NCI-H748 (cell line): ENCODE measurements at regions not wholly inside any gene's neighbourhood (a gene's known extent, or its start where the extent isn't known, plus 50 kb on each side); places are given as distances from the start of the nearest gene placed in this dataset.
A peak's percentile ranks its signal among the peaks of the same experiment; 100 is the strongest.

Experiments
- DNase-seq: peaks from one replicate; lab custom pipeline; 2025; ENCODE audit not compliant: unreplicated experiment; lab: John Stamatoyannopoulos, UW

DNA sequence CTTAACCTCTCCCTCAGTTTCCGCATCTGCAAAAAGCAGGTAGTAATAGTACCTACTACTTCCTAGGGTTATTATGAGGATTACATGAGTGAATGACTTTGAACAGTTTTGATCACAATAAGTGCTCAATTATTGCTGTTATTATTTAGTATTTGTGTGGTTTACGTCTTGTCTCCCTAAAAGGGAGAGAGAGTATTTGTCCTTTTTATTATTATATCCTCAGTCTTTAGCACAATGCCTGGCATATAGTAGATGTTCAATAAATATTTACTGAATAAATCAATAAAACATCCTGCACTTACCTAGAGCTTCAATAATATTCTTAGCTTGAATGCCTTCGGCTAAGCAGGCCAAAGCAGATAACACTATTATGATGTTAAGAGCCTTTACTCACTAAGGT lies 160.0 kb downstream of the TANC2 start:
- DNase-seq = no peak

DNA sequence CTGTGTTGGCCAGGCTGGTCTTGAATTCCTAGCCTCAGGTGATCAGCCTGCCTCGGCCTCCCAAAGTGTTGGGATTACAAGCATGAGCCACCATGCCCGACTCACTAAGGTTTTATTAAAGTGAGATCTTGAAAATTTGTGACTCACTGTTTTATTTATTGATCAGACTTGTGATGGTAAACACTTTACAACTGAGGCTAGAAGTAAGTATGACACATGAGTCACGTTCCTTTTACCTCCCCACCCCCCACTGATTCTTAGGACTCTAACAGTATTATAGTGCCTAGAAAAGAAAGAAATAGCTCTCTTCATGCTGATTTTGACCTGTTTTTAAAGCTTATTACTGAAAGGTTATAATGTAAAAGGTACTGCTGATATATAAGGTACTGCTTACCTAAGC lies 160.6 kb downstream of the TANC2 start:
- no peak for DNase-seq

DNA sequence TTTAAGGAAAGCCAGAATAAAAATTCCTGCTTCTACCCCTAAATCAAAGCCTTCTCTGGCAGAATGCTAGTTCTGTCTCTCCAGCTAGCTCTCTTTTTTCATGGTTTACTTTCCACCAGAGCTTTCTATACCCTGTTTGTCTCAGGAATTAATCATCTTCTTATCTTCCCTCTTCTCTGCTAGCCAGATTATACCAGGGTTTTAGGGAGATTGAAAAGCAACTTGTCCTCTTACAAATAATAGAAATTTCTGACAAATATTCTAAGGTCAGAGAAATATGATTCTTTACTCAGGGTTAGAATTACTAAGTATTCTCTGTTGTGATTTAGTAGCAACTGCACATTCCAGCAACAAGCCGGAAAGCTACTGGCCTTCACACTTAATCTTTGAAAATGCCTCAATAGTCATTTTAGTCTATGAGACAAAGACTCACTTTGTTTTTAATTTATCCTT lies 166.4 kb downstream of the TANC2 start:
- DNase-seq = no peak

- no peak for DNase-seq
These were observed 167.5 kb downstream of the TANC2 start for GRCh38 chr17:63133491-63133890.

DNA sequence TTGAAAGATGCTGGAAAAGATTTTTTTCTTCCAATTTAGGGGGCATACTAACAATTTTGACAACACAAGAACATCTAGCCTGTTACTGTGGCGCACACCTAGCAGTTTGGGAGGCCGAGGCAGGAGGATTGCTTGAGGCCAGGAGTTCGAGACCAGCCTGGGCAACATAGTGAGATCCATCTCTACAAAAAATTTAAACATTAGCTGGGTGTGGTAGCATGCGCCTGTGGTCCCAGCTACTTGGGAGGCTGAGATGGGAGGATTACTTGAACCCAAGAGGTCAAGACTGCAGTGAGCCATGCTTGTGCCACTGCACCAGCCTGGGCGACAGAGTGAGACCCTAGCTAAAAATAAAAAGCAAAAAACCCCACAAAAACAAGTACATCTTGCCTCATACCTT lies 168.8 kb downstream of the TANC2 start:
- DNase-seq = no peak

DNA sequence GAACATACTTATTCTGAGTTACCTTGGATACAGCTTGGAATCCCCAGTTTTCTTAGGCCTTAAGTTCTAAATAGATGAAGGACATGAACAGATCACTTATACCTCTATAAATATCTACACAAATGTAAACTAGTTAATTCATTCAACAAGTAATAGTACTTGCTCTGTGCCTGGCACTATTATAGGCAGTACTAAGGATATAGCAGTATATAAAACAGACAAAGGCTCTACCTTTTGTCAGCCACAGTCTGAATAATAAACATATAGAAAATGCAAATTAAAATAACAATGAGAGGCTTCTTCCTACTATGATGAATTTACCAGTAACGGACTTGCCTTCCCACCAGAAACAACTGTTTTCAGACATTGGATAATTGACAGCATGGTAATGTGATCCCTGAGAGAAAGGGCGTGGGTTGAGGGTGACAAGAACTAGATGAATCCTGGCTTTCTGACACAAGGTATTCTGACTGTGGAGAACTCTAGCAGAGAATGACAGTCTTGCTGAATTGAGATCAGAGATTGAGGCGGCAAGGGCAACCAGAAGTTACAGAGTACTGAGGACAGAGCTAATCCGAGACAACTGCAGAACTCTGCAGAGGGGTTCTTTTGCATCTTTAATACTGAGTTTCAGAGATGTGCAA lies 170.5 kb downstream of the TANC2 start:
- DNase-seq = no peak

- no peak for DNase-seq
These were observed 171.1 kb downstream of the TANC2 start for GRCh38 chr17:63137163-63137562.

DNA sequence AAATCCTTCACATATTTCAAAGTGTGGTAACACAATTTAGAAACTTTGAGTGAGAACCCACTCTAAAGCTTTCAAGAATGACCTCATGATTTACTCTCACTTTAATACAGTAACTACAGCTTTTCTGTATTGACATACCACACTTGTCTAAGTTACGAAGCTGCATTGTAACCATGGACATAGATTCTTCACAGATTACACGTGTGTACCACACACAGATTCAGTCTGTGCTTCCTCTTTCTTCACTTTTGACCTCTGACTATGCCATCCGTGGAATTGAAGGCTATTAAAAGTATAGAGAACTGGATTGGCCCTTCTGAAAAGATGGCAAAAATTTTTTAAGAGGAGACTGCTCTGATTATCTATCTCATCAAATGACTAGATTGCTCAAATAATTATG lies 172.7 kb downstream of the TANC2 start:
- no peak for DNase-seq

DNA sequence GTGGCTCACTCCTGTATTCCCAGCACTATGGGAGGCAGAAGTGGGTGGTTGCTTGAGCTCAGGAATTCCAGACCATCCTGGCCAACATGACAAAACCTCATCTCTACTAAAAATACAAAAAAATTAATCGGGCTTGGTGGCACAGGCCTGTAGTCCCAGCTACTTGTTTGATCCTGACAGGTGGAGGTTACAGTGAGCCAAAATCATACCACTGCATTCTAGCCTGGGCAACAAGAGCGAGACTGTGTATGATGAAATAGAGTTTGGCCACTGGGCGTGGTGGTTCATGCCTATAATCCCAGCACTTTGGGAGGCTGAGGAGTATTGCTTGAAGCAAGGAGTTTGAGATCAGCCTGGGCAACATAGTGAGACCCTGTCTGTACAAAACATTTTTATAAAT lies 173.3 kb downstream of the TANC2 start:
- no peak for DNase-seq

DNA sequence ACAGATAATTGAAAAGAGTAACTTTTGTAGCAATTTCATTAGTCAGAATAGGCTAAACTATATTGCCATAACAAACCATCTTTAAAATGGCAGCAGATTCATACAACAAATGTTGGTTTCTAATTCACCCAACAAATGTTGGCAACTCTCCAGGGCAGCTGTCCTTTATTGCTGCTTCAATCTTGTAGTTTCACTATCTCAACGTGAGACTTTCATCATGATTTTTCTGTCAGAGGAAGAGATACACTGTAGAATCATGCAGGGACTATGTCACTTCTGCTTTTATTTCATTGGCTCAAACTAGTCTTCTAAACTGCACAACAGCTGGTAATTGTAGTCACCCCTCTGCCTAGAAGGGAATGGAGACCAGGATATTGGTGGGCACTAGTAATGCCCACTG lies 174.2 kb downstream of the TANC2 start:
- peak; percentile 43 for DNase-seq

- no peak for DNase-seq
These were observed 176.8 kb downstream of the TANC2 start for GRCh38 chr17:63142836-63143235.

DNA sequence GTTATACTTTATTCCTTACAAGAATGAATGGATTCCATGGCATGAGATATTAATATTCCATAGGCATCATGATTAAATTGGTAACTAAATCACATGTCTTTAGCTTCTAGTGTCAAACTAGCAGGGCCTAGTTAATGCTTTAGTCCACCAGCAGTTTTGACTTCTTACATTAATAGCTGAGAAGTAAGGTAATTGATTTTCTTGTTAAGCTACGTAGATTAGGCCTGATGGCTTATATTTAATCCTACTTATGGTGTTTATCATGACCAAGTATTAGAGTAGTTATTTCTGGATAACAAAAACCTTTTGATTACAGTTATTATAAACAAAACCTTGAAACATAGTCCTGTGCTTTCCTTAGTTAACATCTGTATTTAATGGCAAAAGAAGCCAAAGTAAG lies 184.5 kb downstream of the TANC2 start:
- no peak for DNase-seq

GRCh38 chr17:63150994-63151464 lies 185.0 kb downstream of the TANC2 start:
- DNase-seq = peak; percentile 37

- peak; percentile 27 for DNase-seq
These were observed 186.0 kb downstream of the TANC2 start for GRCh38 chr17:63151941-63152523.

- no peak for DNase-seq
These were observed 187.5 kb downstream of the TANC2 start for GRCh38 chr17:63153488-63153887.

- no peak for DNase-seq
These were observed 188.7 kb downstream of the TANC2 start for GRCh38 chr17:63154586-63155244.

DNA sequence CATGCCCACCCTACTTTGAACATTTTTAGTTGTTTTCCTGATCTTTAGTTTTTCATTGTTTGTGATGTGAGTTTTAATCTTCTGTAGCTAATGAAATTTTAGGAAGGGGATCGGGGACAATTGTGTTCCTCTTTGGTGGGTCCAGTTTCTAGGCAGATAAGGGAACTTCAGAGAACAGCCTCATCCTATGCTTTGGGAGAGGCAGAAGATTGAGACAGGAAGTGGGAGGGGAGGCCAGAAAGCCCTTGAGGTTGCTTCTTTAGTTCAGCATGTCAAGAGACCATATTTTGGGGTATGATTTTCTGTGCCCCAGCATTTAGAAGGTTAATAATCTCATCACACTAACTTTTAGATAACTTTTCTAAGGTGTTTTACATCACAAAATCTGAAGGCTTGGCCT lies 191.0 kb downstream of the TANC2 start:
- DNase-seq = no peak

DNA sequence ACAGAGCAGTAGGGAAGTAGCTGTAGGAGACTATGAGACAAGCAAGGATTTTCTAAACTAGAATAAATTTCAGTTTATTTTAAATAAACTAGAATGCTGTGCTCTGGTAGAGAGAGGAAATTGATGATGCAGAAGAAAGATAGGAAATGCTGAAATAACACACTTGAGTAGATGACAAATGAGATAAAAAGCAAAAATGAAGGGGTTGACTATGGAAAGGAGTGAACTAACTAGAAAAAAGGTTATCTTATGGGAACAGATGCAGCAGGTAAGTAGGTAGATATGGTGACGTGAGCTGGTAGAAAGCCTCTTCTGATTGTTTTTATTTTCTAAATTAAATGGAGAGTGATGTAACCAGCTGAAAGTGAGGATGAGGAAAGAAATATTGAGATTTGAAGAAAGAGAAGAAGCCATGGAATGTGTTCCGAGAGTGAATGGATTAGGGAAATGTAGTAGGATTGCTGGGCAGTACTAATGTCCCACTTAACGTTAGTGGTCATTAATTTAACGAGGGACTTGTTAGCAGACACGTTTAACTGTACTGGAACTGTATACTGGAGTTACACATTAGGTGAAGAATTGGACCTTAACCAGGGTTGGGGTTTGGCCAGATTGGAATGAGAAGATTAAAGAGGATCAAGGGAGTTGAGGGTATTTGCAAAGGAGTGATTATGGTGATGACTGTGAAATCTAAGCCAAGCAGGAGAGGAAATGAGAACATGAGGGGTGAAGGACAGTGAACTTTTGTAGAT lies 196.5 kb downstream of the TANC2 start:
- DNase-seq = no peak

- no peak for DNase-seq
These were observed 197.1 kb downstream of the TANC2 start for GRCh38 chr17:63163158-63163520.

- no peak for DNase-seq
These were observed 199.4 kb downstream of the TANC2 start for GRCh38 chr17:63165400-63165799.

- no peak for DNase-seq
These were observed 204.8 kb downstream of the TANC2 start for GRCh38 chr17:63170795-63171194.
